ENCODE measurements at regions not wholly inside any gene's neighbourhood (a gene's known extent, or its start where the extent isn't known, plus 50 kb on each side); places are given as distances from the start of the nearest gene placed in this dataset.

DNA sequence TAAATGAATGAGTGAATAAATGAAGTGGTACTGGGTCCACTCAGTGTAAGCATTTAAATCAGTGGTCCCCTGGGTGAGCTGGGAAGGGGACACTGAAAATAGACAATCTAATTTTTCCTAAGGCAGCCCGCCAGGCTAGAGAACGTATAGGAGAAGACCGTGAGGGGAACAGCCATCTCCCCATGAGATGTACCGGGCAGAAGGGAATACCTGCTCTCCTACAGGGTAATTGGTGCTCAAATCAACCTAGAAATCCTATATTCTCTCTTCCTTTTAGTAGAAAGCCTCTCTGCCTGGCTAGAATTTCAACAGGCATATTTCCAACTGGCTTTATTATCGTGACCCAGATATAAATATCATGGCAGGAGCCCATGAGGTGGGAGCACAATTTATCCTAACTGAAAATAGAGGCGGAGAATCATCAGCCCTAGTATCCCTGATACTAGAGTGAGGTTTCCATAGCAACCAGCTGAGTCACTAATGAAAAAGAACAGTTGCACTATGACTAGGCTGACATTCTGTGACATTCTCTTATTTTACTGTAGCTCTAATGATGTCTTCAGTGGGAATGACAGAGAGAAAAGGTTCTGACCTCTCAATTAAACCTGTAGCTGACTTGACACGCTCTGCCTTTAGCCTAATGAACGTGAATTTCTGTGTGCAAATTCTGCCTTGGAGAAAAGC is 96.5 kb upstream of the CAST start:
- DNase-seq (ENCODE audit: low read depth, low spot score) = no peak
- Histone ChIP-seq H3K36me3 (ENCODE audit: control insufficient read depth, insufficient read depth, low read length) (no peaks in the 10 kb centered on the region), H3K9me3 (ENCODE audit: control insufficient read depth, insufficient read depth, low read length) (no peaks in the 10 kb centered on the region), H3K27me3 (ENCODE audit: control insufficient read depth, insufficient read depth, low read length) (no peaks in the 10 kb centered on the region), H3K4me1 (ENCODE audit: control insufficient read depth, insufficient read depth, low read length) (no peaks in the 10 kb centered on the region), H3K4me3 (ENCODE audit: low read length) (no peak overlapping the region), H3K27ac (ENCODE audit: low read length) (no peak overlapping the region)
- no CpG with 5 or more reads among the region's 8 CpGs for WGBS (ENCODE audit: insufficient coverage, insufficient read length)

DNA sequence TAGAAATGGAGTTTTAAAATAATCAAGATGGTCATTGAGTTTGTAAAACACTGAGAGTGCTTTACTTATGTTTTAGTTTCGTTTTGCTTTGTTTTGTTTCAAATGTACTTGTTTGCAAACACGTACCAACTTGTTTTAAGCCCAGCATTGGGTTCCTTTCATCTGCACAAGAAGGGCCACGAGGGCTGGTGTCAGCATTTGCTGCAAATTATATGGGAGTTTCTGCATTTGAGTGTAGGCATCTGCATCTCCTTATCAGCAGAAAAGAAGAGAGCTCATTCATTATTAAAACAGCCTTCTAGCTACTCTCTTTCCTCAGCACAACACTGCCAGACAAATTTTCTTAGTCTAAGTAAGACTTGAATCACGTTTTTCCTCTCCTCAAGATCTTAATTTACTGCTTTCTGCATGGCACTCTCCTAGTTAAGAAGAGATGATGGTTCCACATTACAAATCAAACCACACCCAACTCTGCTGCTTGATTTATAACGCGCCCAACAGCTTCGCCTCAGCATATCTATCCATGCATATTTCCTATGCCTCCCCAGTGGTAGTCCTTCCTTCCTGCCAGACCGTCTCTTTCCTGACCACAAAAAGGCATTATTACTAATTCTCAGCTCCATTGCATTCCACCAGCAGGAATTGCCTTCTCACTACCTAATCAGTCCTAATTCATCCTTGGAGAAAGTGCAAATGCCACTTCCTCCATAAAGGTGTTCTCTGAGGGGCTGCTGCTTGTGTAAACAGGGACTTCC is 95.2 kb upstream of the CAST start:
- no peaks in the 10 kb centered on the region for H3K4me1 ChIP-seq (ENCODE audit: control insufficient read depth, insufficient read depth, low read length)
- H3K36me3 ChIP-seq (ENCODE audit: control insufficient read depth, insufficient read depth, low read length) = no peaks in the 10 kb centered on the region
- H3K9me3 ChIP-seq (ENCODE audit: control insufficient read depth, insufficient read depth, low read length) = no peaks in the 10 kb centered on the region
- no peaks in the 10 kb centered on the region for H3K27me3 ChIP-seq (ENCODE audit: control insufficient read depth, insufficient read depth, low read length)
- no peak for DNase-seq (ENCODE audit: low read depth, low spot score)
- no peak overlapping the region for H3K4me3 ChIP-seq (ENCODE audit: low read length)
- no CpG with 5 or more reads among the region's 8 CpGs for WGBS (ENCODE audit: insufficient coverage, insufficient read length)
- H3K27ac ChIP-seq (ENCODE audit: low read length) = no peak overlapping the region

DNA sequence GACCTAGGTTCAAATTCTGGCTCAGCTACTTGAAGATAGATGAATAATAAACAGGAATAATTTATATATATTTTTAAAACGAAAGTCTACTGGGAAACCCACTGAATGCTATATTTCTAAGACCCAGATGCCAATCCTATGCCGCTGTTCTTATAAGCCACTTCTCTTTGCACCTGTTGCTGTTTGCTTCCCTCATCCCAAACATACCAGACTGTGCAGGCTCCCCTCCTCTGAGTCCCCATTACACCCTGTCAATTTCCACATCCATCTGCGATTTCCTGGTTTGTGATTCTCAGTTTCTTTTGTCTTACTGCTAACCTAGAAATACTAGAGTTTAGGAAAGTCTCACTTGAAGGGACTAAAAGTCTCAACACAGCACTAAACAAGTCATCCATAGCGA is 92.8 kb upstream of the CAST start:
- WGBS (ENCODE audit: insufficient coverage, insufficient read length) = no CpG with 5 or more reads among the region's 4 CpGs
- no peaks in the 10 kb centered on the region for H3K27me3 ChIP-seq (ENCODE audit: control insufficient read depth, insufficient read depth, low read length)
- H3K27ac ChIP-seq (ENCODE audit: low read length) = no peak overlapping the region
- no peaks in the 10 kb centered on the region for H3K9me3 ChIP-seq (ENCODE audit: control insufficient read depth, insufficient read depth, low read length)
- H3K4me3 ChIP-seq (ENCODE audit: low read length) = no peak overlapping the region
- H3K4me1 ChIP-seq (ENCODE audit: control insufficient read depth, insufficient read depth, low read length) = no peaks in the 10 kb centered on the region
- H3K36me3 ChIP-seq (ENCODE audit: control insufficient read depth, insufficient read depth, low read length) = no peaks in the 10 kb centered on the region
- no peak for DNase-seq (ENCODE audit: low read depth, low spot score)

DNA sequence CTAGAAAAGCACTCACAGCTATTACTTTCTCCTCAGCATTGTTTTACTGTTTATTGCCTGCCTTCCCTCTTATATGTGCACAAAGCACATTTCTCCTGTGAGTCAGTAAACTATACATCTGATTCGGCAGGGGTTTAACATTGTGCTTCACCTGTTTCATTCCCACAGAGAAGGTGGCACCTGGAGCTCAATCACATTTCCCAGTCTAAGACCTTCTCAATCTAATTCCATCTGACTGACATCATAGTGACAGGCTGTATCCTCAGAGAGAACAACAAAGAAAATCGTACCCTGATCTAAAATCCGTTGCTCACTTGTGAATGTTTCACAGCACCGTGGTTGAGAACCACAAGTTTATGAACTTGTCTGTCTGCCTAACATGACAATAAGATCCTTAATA is 92.4 kb upstream of the CAST start:
- WGBS (ENCODE audit: insufficient coverage, insufficient read length) = no CpG with 5 or more reads among the region's 4 CpGs
- no peak overlapping the region for H3K27ac ChIP-seq (ENCODE audit: low read length)
- no peak overlapping the region for H3K4me3 ChIP-seq (ENCODE audit: low read length)
- no peaks in the 10 kb centered on the region for H3K27me3 ChIP-seq (ENCODE audit: control insufficient read depth, insufficient read depth, low read length)
- H3K36me3 ChIP-seq (ENCODE audit: control insufficient read depth, insufficient read depth, low read length) = no peaks in the 10 kb centered on the region
- no peaks in the 10 kb centered on the region for H3K4me1 ChIP-seq (ENCODE audit: control insufficient read depth, insufficient read depth, low read length)
- H3K9me3 ChIP-seq (ENCODE audit: control insufficient read depth, insufficient read depth, low read length) = no peaks in the 10 kb centered on the region
- DNase-seq (ENCODE audit: low read depth, low spot score) = no peak

- no CpG with 5 or more reads among the region's 5 CpGs for WGBS (ENCODE audit: insufficient coverage, insufficient read length)
- no peak for DNase-seq (ENCODE audit: low read depth, low spot score)
Observed at GRCh38 chr5:96572864-96573512, 89.2 kb upstream of the CAST start.

GRCh38 chr5:96573513-96573894 is 88.7 kb upstream of the CAST start:
- Histone ChIP-seq H3K4me1 (ENCODE audit: control insufficient read depth, insufficient read depth, low read length) (no peaks in the 10 kb centered on the region), H3K27me3 (ENCODE audit: control insufficient read depth, insufficient read depth, low read length) (no peaks in the 10 kb centered on the region), H3K36me3 (ENCODE audit: control insufficient read depth, insufficient read depth, low read length) (no peaks in the 10 kb centered on the region), H3K27ac (ENCODE audit: low read length) (no peak overlapping the region), H3K9me3 (ENCODE audit: control insufficient read depth, insufficient read depth, low read length) (no peaks in the 10 kb centered on the region), H3K4me3 (ENCODE audit: low read length) (no peak overlapping the region)
- no peak for DNase-seq (ENCODE audit: low read depth, low spot score)

More at GRCh38 chr5:96572864-96573512, 89.2 kb upstream of the CAST start:
- Histone ChIP-seq H3K36me3 (ENCODE audit: control insufficient read depth, insufficient read depth, low read length) (no peaks in the 10 kb centered on the region), H3K9me3 (ENCODE audit: control insufficient read depth, insufficient read depth, low read length) (no peaks in the 10 kb centered on the region), H3K27me3 (ENCODE audit: control insufficient read depth, insufficient read depth, low read length) (no peaks in the 10 kb centered on the region), H3K4me1 (ENCODE audit: control insufficient read depth, insufficient read depth, low read length) (no peaks in the 10 kb centered on the region), H3K27ac (ENCODE audit: low read length) (no peak overlapping the region), H3K4me3 (ENCODE audit: low read length) (no peak overlapping the region)

DNA sequence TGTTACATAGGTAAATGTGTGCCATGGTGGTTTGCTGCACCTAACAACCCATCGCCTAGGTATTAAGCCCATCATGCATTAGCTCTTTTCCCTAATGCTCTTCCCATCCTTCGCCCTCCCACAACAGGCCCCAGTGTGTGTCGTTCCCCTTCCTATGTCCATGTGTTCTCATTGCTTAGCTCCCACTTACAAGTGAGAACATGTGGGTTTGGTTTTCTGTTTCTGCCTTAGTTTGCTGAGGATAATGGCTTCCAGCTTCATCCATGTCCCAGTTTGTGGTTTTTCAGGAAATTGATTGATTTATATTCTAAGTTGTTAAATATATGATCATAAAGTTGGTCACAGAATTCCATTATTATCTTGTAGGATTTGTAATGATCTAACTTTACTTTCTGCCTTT is 85.3 kb upstream of the CAST start:
- H3K9me3 ChIP-seq (ENCODE audit: control insufficient read depth, insufficient read depth, low read length) = no peaks in the 10 kb centered on the region
- no peak for DNase-seq (ENCODE audit: low read depth, low spot score)
- no peaks in the 10 kb centered on the region for H3K36me3 ChIP-seq (ENCODE audit: control insufficient read depth, insufficient read depth, low read length)
- H3K4me3 ChIP-seq (ENCODE audit: low read length) = no peak overlapping the region
- no peak overlapping the region for H3K27ac ChIP-seq (ENCODE audit: low read length)
- WGBS (ENCODE audit: insufficient coverage, insufficient read length) = no CpG with 5 or more reads among the region's 3 CpGs
- H3K4me1 ChIP-seq (ENCODE audit: control insufficient read depth, insufficient read depth, low read length) = no peaks in the 10 kb centered on the region
- no peaks in the 10 kb centered on the region for H3K27me3 ChIP-seq (ENCODE audit: control insufficient read depth, insufficient read depth, low read length)

DNA sequence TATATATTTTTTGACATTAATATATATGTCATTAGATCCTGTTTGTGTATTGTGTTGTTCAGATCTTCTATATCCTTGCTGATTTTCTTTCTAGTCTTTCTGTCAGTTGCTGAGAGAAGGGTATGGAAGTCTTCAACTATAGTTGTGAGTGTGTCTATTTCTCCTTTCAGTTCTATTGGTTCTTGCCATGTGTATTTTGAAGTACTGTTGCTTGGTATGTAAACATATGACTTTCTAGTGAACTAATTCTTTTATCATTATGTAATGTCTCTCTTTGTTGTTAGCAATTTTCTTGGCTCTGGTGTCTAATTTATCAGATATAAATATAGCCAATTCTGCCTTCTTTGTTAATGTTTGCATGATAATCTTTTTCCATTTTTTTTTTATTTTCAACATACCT is 84.3 kb upstream of the CAST start:
- no peak for DNase-seq (ENCODE audit: low read depth, low spot score)
- Histone ChIP-seq H3K9me3 (ENCODE audit: control insufficient read depth, insufficient read depth, low read length) (no peaks in the 10 kb centered on the region), H3K4me1 (ENCODE audit: control insufficient read depth, insufficient read depth, low read length) (no peaks in the 10 kb centered on the region), H3K4me3 (ENCODE audit: low read length) (no peak overlapping the region), H3K27me3 (ENCODE audit: control insufficient read depth, insufficient read depth, low read length) (no peaks in the 10 kb centered on the region), H3K36me3 (ENCODE audit: control insufficient read depth, insufficient read depth, low read length) (no peaks in the 10 kb centered on the region), H3K27ac (ENCODE audit: low read length) (no peak overlapping the region)

DNA sequence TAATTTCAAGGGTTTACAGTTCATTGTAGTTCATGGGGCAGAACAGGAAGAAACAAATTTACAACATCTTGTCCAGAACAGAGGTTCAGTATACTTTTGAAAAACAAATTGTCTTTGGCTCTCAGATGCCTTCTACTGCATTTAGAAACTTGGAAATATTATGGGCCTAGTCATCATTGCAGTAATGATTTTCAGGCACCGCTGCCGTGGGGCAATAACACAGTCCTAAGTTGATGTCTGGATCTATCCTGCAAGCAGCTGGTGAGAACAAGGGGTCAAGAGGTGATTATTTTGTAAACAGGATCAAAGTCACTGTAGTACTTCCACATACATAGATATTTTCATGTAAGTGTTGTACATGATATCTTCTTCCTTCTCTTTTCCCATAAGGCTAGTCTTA is 82.5 kb upstream of the CAST start:
- H3K36me3 ChIP-seq (ENCODE audit: control insufficient read depth, insufficient read depth, low read length) = no peaks in the 10 kb centered on the region
- WGBS (ENCODE audit: insufficient coverage, insufficient read length) = no CpG with 5 or more reads among the region's 2 CpGs
- H3K27ac ChIP-seq (ENCODE audit: low read length) = no peak overlapping the region
- no peaks in the 10 kb centered on the region for H3K9me3 ChIP-seq (ENCODE audit: control insufficient read depth, insufficient read depth, low read length)
- no peaks in the 10 kb centered on the region for H3K4me1 ChIP-seq (ENCODE audit: control insufficient read depth, insufficient read depth, low read length)
- no peak for DNase-seq (ENCODE audit: low read depth, low spot score)
- H3K27me3 ChIP-seq (ENCODE audit: control insufficient read depth, insufficient read depth, low read length) = no peaks in the 10 kb centered on the region
- no peak overlapping the region for H3K4me3 ChIP-seq (ENCODE audit: low read length)

- WGBS (ENCODE audit: insufficient coverage, insufficient read length) = no CpG with 5 or more reads among the region's 11 CpGs
- Histone ChIP-seq H3K27ac (ENCODE audit: low read length) (no peak overlapping the region), H3K36me3 (ENCODE audit: control insufficient read depth, insufficient read depth, low read length) (no peaks in the 10 kb centered on the region), H3K9me3 (ENCODE audit: control insufficient read depth, insufficient read depth, low read length) (no peaks in the 10 kb centered on the region), H3K4me1 (ENCODE audit: control insufficient read depth, insufficient read depth, low read length) (no peaks in the 10 kb centered on the region), H3K4me3 (ENCODE audit: low read length) (no peak overlapping the region), H3K27me3 (ENCODE audit: control insufficient read depth, insufficient read depth, low read length) (no peaks in the 10 kb centered on the region)
- no peak for DNase-seq (ENCODE audit: low read depth, low spot score)
Observed at GRCh38 chr5:96582343-96582742, 79.8 kb upstream of the CAST start.
